D341Med (cell line): ENCODE measurements at regions not wholly inside any gene's neighbourhood (a gene's known extent, or its start where the extent isn't known, plus 50 kb on each side); places are given as distances from the start of the nearest gene placed in this dataset.

Source experiments
- DNase-seq: peaks from one replicate; pipeline ENCODE4 v3.0.0; 2012; ENCODE audit warnings: low spot score

- DNase-seq = no peak
These were observed 403.4 kb upstream of the SUCLG2 start for GRCh38 chr3:68057637-68058320.

GRCh38 chr3:68056556-68056955, 402.1 kb upstream of the SUCLG2 start:
- DNase-seq = no peak

GRCh38 chr3:68055215-68055614, 400.8 kb upstream of the SUCLG2 start:
- DNase-seq = no peak

- no peak for DNase-seq
These were observed 395.4 kb upstream of the SUCLG2 start for GRCh38 chr3:68049776-68050175.

- DNase-seq = no peak
These were observed 391.6 kb upstream of the SUCLG2 start for GRCh38 chr3:68045976-68046375.

- no peak for DNase-seq
These were observed 379.5 kb upstream of the SUCLG2 start for GRCh38 chr3:68033867-68034266.

GRCh38 chr3:68032209-68032608, 377.8 kb upstream of the SUCLG2 start:
- no peak for DNase-seq

- no peak for DNase-seq
These were observed 370.8 kb upstream of the SUCLG2 start for GRCh38 chr3:68025189-68025588.

- DNase-seq = no peak
These were observed 365.5 kb upstream of the SUCLG2 start for GRCh38 chr3:68019876-68020275.

- no peak for DNase-seq
These were observed 363.9 kb upstream of the SUCLG2 start for GRCh38 chr3:68018275-68018674.

GRCh38 chr3:68017069-68017468, 362.7 kb upstream of the SUCLG2 start:
- no peak for DNase-seq

GRCh38 chr3:68009900-68010299, 355.5 kb upstream of the SUCLG2 start:
- DNase-seq = no peak

GRCh38 chr3:68007621-68008226, 353.3 kb upstream of the SUCLG2 start:
- DNase-seq = peak; percentile 52

- no peak for DNase-seq
These were observed 352.2 kb upstream of the SUCLG2 start for GRCh38 chr3:68006646-68007045.

- DNase-seq = no peak
These were observed 349.7 kb upstream of the SUCLG2 start for GRCh38 chr3:68004091-68004490.

- DNase-seq = no peak
These were observed 343.9 kb upstream of the SUCLG2 start for GRCh38 chr3:67998281-67998680.

- no peak for DNase-seq
These were observed 340.8 kb upstream of the SUCLG2 start for GRCh38 chr3:67995206-67995605.

GRCh38 chr3:67986706-67987105, 332.3 kb upstream of the SUCLG2 start:
- no peak for DNase-seq

- no peak for DNase-seq
These were observed 328.8 kb upstream of the SUCLG2 start for GRCh38 chr3:67983166-67983565.

- no peak for DNase-seq
These were observed 326.7 kb upstream of the SUCLG2 start for GRCh38 chr3:67981077-67981476.

- DNase-seq = no peak
These were observed 324.9 kb upstream of the SUCLG2 start for GRCh38 chr3:67979342-67979741.

GRCh38 chr3:67977762-67978161, 323.4 kb upstream of the SUCLG2 start:
- no peak for DNase-seq

GRCh38 chr3:67976663-67977062, 322.3 kb upstream of the SUCLG2 start:
- DNase-seq = no peak

- no peak for DNase-seq
These were observed 310.2 kb upstream of the SUCLG2 start for GRCh38 chr3:67964596-67964995.
